Natural killer cell (primary cell): ENCODE measurements at regions not wholly inside any gene's neighbourhood (a gene's known extent, or its start where the extent isn't known, plus 50 kb on each side); places are given as distances from the start of the nearest gene placed in this dataset.

Source experiments
- ATAC-seq, 3 donors: fragments of 150-1000 bp in 2 of 3; fragments of 200-7000 bp in 1 of 3; cut with Tn5 transposase; 1 replicate in 1 of 3; 2 replicates in 2 of 3; pipeline ENCODE4 v1.10.0; 2021; ENCODE audit warnings: mild to moderate bottlenecking in 2 of 3, moderate library complexity in 2 of 3
- DNase-seq, 2 donors: peaks; one replicate each; pipeline versions ENCODE4 v3.0.0 to v3.0.0-alpha.2; 2013 to 2021; ENCODE audit warnings: mixed read lengths in 1 of 2
- H3K27ac ChIP-seq: one replicate; pipeline ENCODE4 v1.5.1; 2013; ENCODE audit warnings: mild to moderate bottlenecking, low read length
- H3K27me3 ChIP-seq: one replicate; pipeline ENCODE4 v1.6.1; 2013; ENCODE audit warnings: low read length; ENCODE audit not compliant: control insufficient read depth, insufficient read depth
- H3K36me3 ChIP-seq: one replicate; pipeline ENCODE4 v1.6.1; 2013; ENCODE audit warnings: low read length; ENCODE audit not compliant: control insufficient read depth, insufficient read depth
- H3K4me1 ChIP-seq: one replicate; pipeline ENCODE4 v1.6.1; 2013; ENCODE audit warnings: low read length; ENCODE audit not compliant: control insufficient read depth, insufficient read depth
- H3K4me3 ChIP-seq: one replicate; pipeline ENCODE4 v1.5.1; 2013; ENCODE audit warnings: low read length
- H3K9me3 ChIP-seq: one replicate; pipeline ENCODE4 v1.6.1; 2013; ENCODE audit warnings: low read length; ENCODE audit not compliant: control insufficient read depth, insufficient read depth
- H3K27ac Mint-ChIP-seq, 2 donors: one replicate each; pipeline ENCODE4 v1.8.0; 2022; ENCODE audit warnings: mild to moderate bottlenecking in 2 of 2, mixed read lengths in 2 of 2, moderate library complexity in 1 of 2
- H3K27me3 Mint-ChIP-seq, 2 donors: one replicate each; pipeline ENCODE4 v1.8.0; 2022; ENCODE audit warnings: low read depth in 2 of 2, mixed read lengths in 2 of 2
- H3K36me3 Mint-ChIP-seq: one replicate; pipeline ENCODE4 v1.8.0; 2022; ENCODE audit warnings: mixed read lengths
- H3K4me1 Mint-ChIP-seq, 2 donors: one replicate each; pipeline ENCODE4 v1.8.0; 2022; ENCODE audit warnings: mixed read lengths in 2 of 2
- H3K4me3 Mint-ChIP-seq: one replicate; pipeline ENCODE4 v1.8.0; 2022; ENCODE audit warnings: mild to moderate bottlenecking, moderate library complexity, mixed read lengths
- H3K9me3 Mint-ChIP-seq, 2 donors: one replicate each; pipeline ENCODE4 v1.8.0; 2022; ENCODE audit warnings: mixed read lengths in 2 of 2
- CTCF ChIP-seq: fragments of 200-600 bp; IDR thresholded peaks from one replicate; pipeline ENCODE4 v1.8.0; 2022; ENCODE audit warnings: antibody characterized with exemption
- WGBS: methylation state at CpG from one replicate; pipeline ENCODE4 v1.1.7; 2013; ENCODE audit warnings: missing lambda C conversion rate; ENCODE audit not compliant: insufficient coverage; 5-methylcytosine and 5-hydroxymethylcytosine counted together
- intact Hi-C: fragments of 100-400 bp; cut with micrococcal nuclease; formaldehyde crosslinking; loops from one replicate; pipeline ENCODE4 v1.14.2; 2022

DNA sequence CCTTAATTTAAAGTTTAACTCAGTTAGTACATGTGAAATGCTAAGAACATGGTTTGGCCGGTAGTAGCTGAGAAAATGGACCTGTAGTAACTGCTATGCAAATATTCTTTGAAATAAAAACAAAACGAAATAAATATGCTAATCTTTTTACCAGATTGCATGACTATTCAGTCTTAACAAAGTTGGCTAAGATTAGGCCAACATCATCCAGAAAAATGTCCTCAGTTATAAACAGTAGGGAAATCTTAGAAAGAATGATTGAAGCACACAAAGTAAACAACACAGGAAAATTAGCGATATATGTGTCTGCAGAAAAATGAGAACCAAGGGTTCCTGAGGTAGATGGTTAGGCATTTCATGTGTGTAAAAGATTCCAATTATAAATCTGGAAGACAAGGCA is 832.1 kb downstream of the TUSC7 start:
- ATAC-seq (no peak), DNase-seq (no peak)
- Mint-ChIP-seq H3K9me3 (peaks cover 7 to 11% of the 10 kb centered on the region in 2 donors), H3K4me3 (no peak overlapping the region), H3K27ac (no peak overlapping the region), H3K27me3 (no peaks in the 10 kb centered on the region), H3K4me1 (no peaks in the 10 kb centered on the region), H3K36me3 (no peaks in the 10 kb centered on the region)
- Histone ChIP-seq H3K9me3 (no peaks in the 10 kb centered on the region), H3K27ac (no peak overlapping the region), H3K4me1 (no peaks in the 10 kb centered on the region), H3K4me3 (no peak overlapping the region), H3K27me3 (no peaks in the 10 kb centered on the region), H3K36me3 (no peaks in the 10 kb centered on the region)
- TF ChIP-seq CTCF = no peak
- 94% methylated on average over 2 of the region's 3 CpGs for WGBS
- intact Hi-C loops = no loop called here

GRCh38 chr3:117543521-117543920 is 833.9 kb downstream of the TUSC7 start:
- no peak for DNase-seq
- no peak overlapping the region for H3K4me3 ChIP-seq

DNA sequence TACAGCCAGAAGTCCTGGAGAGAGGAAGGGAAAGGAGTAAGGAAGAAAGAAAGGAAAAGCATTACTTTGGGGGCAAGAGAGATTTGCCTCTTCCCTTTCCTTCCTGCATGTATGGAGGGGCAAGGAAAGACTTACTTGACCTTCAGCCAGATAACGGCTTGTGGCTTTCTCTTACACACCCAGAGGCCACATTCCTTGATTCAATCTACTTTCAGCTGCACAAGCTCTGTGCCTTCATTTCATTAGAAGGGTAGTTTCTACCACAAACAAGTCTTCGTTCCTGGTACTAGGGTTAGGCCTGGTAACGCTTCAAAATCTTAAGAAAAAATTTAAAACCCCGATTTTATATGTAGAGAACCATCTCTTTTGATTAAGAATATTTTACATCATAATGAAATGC is 835.9 kb downstream of the TUSC7 start:
- H3K4me3 ChIP-seq = no peak overlapping the region
- Mint-ChIP-seq H3K9me3 (peaks cover 15 to 18% of the 10 kb centered on the region in 2 donors), H3K36me3 (no peaks in the 10 kb centered on the region), H3K27me3 (no peaks in the 10 kb centered on the region), H3K4me1 (no peaks in the 10 kb centered on the region), H3K4me3 (no peak overlapping the region), H3K27ac (no peak overlapping the region)
- no peaks in the 10 kb centered on the region for H3K9me3 ChIP-seq
- intact Hi-C loops = no loop called here
- no peak overlapping the region for H3K27ac ChIP-seq
- DNase-seq (no peak), ATAC-seq (no peak)
- no peak for TF ChIP-seq CTCF
- no peaks in the 10 kb centered on the region for H3K36me3 ChIP-seq
- WGBS = 69% methylated on average over 2 of the region's 4 CpGs
- H3K27me3 ChIP-seq = no peaks in the 10 kb centered on the region
- no peaks in the 10 kb centered on the region for H3K4me1 ChIP-seq

More at GRCh38 chr3:117543521-117543920, 833.9 kb downstream of the TUSC7 start:
- TF ChIP-seq CTCF = no peak
- Histone ChIP-seq H3K4me1 (no peaks in the 10 kb centered on the region), H3K27ac (no peak overlapping the region), H3K36me3 (no peaks in the 10 kb centered on the region), H3K9me3 (no peaks in the 10 kb centered on the region), H3K27me3 (no peaks in the 10 kb centered on the region)
- intact Hi-C loops = no loop called here
- H3K4me1 Mint-ChIP-seq = no peaks in the 10 kb centered on the region
- H3K9me3 Mint-ChIP-seq = peaks cover 13 to 18% of the 10 kb centered on the region in 2 donors
- no peaks in the 10 kb centered on the region for H3K36me3 Mint-ChIP-seq
- H3K27ac Mint-ChIP-seq = no peak overlapping the region
- no peak for ATAC-seq
- H3K27me3 Mint-ChIP-seq = no peaks in the 10 kb centered on the region
- H3K4me3 Mint-ChIP-seq = no peak overlapping the region
- no CpG with 5 or more reads among the region's 1 CpG for WGBS

DNA sequence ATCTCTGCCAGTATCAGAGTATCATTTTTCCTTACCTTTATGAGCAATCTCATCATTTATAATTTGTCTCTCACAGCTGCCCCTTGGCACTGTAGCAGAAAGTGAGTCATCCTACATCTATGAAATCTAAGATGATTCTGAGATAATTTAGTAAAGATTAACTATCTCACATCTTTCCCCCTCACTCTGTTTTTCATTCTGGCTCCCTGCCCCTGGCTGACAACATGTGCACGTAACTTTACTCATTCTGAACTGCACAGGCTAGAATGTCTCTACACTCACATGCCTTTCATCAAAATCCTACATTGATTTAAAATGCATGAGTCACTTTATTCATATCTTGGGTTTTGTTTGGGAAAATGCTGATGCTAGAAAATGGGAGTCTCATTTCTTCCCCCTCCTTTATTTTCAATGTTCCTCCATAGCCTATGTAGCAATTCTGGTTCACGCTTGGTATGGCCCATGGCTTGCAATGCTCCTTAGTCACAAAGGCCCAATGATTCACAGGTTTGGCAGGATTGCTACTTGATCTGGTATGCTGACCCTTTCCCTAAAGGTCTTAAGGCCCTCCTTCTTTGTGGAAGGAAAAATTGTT is 838.5 kb downstream of the TUSC7 start:
- no peaks in the 10 kb centered on the region for H3K27me3 Mint-ChIP-seq
- WGBS = 79% methylated on average over 2 of the region's 2 CpGs
- no peak overlapping the region for H3K27ac Mint-ChIP-seq
- peaks cover 15 to 21% of the 10 kb centered on the region in 2 donors for H3K9me3 Mint-ChIP-seq
- DNase-seq = no peak
- Histone ChIP-seq H3K9me3 (no peaks in the 10 kb centered on the region), H3K4me1 (no peaks in the 10 kb centered on the region), H3K36me3 (no peaks in the 10 kb centered on the region), H3K27ac (no peak overlapping the region), H3K27me3 (no peaks in the 10 kb centered on the region), H3K4me3 (no peak overlapping the region)
- intact Hi-C loops = no loop called here
- no peaks in the 10 kb centered on the region for H3K4me1 Mint-ChIP-seq
- no peak overlapping the region for H3K4me3 Mint-ChIP-seq
- no peak for TF ChIP-seq CTCF
- H3K36me3 Mint-ChIP-seq = no peaks in the 10 kb centered on the region
- ATAC-seq = no peak
